ENCODE measurements at regions not wholly inside any gene's neighbourhood (a gene's known extent, or its start where the extent isn't known, plus 50 kb on each side); places are given as distances from the start of the nearest gene placed in this dataset.

GRCh38 chr17:72294487-72294893 lies 173.7 kb downstream of the SOX9 start:
- dilution Hi-C loops (cut with MboI; ENCODE audit: extremely low pct_ligation_motif_present, low sequenced_read_pairs) (no loop called here), intact Hi-C loops (cut with micrococcal nuclease) (no loop called here)
- Histone ChIP-seq H3K36me3 (ENCODE audit: control insufficient read depth in 2 of 2, extremely low read depth in 1 of 2, insufficient read depth in 2 of 2, low read length in 2 of 2) (no peaks in the 10 kb centered on the region), H3K27me3 (ENCODE audit: control insufficient read depth in 2 of 2, insufficient read depth in 2 of 2, low read length in 2 of 2) (no peaks in the 10 kb centered on the region), H3K4me2 (ENCODE audit: insufficient read depth, low read length) (no peak overlapping the region), H3K9ac (replicated peaks; ENCODE audit: extremely low read depth, insufficient read depth, low read length) (no peak overlapping the region), H3K4me1 (ENCODE audit: control insufficient read depth, extremely low read depth, insufficient read depth, low read length) (no peaks in the 10 kb centered on the region), H3K9me3 (replicated peaks; ENCODE audit: control insufficient read depth, insufficient read depth, low read length) (peaks cover 6% of the 10 kb centered on the region), H2AFZ (ENCODE audit: low read depth, low read length) (no peak overlapping the region), H3K9me1 (replicated peaks; ENCODE audit: control insufficient read depth, extremely low read depth, insufficient read depth, low read length) (no peaks in the 10 kb centered on the region), H3K79me2 (ENCODE audit: control insufficient read depth, insufficient read depth, low read length) (no peaks in the 10 kb centered on the region), H3K4me3 (replicated peaks in 1 of 3; ENCODE audit: insufficient read depth in 1 of 3, low read depth in 1 of 3, low read length in 3 of 3) (no peak overlapping the region), H4K20me1 (replicated peaks; ENCODE audit: control insufficient read depth, extremely low read depth, insufficient read depth, low read length) (no peaks in the 10 kb centered on the region), H3K27ac (ENCODE audit: insufficient read depth, low read depth, low read length) (no peak overlapping the region)
- DNase-seq (ENCODE audit: low read depth, low spot score) (no peak), FAIRE-seq (no peak)
- TF ChIP-seq MAX (IDR thresholded peaks at IDR 0.05; ENCODE audit: insufficient read depth, insufficient read length) (no peak), JUN (IDR thresholded peaks at IDR 0.05; ENCODE audit: borderline replicate concordance, insufficient read depth, insufficient read length, low read depth) (no peak), EZH2 (IDR thresholded peaks at IDR 0.05; ENCODE audit: borderline replicate concordance, low read depth, low read length, severe bottlenecking) (no peak), GATA2 (IDR thresholded peaks at IDR 0.05; ENCODE audit: insufficient read depth, insufficient read length, low read depth, low read length) (no peak), MYC (IDR thresholded peaks at IDR 0.05; ENCODE audit: low read depth, low read length) (no peak), FOS (IDR thresholded peaks at IDR 0.05; ENCODE audit: borderline replicate concordance, insufficient read depth, low read length) (no peak), CTCF (IDR thresholded peaks at IDR 0.05; ENCODE audit: extremely low read depth in 1 of 2, insufficient read depth in 1 of 2, low read depth in 1 of 2, low read length in 2 of 2) (no peak), POLR2A (IDR thresholded peaks at IDR 0.05; ENCODE audit: low read depth, low read length) (no peak), POLR2AphosphoS5 (IDR thresholded peaks at IDR 0.05; ENCODE audit: insufficient read depth, low read depth, low read length) (no peak)
- no TSS peak for BruUV-seq (replicated peaks)
- ChIA-PET CTCF (no interaction called here), POLR2A (no interaction called here)
